HG03064 (cell line): ENCODE measurements at regions not wholly inside any gene's neighbourhood (a gene's known extent, or its start where the extent isn't known, plus 50 kb on each side); places are given as distances from the start of the nearest gene placed in this dataset.
"Not testable (repeated sequence)": the region's sequence is repeated elsewhere in the genome, so short reads cannot be mapped to it uniquely, and the experiment has no call there.

Experiments
- ATAC-seq: cut with Tn5 transposase; IDR thresholded peaks from one replicate; pipeline ENCODE4 v1.9.1; 2021; ENCODE audit warnings: low read depth; ENCODE audit not compliant: unreplicated experiment

DNA sequence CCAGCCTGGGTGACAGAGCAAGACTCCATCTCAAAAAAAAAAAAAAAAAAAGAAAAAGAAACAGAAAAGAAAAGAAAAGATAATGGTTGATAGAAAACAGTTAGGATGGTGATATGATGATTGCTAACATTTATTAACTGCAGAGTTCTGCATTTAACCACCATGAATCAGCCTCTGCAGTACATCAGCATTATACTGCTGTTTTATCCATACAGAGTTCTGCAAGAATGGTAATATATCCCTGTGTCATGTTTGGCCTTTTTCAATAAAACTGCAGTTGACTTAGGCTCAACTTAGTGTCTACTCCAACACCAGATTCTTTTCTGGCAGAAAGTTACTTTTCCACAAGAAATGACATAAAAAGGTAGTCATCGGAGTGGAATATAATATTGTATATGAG lies 62.6 kb downstream of the DUSP6 start:
- no peak for ATAC-seq

DNA sequence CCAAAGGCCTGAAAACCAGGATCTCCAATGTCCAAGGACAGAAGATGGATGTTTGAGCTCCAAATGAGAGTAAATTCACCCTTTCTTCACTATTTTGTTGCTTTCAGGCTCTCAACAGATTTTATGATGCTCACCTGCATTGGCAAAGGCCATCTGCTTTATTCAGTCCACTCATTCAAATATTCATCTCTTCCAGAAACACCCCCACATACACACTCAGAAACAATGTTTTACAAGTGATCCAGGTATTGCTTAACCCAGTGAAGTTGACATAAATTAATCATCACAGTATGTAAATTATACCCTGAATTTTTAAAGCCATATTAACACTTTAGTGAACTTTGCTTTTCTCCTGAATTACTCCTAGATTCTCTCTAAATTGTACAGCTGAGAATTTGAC lies 63.3 kb downstream of the DUSP6 start:
- ATAC-seq: no peak

DNA sequence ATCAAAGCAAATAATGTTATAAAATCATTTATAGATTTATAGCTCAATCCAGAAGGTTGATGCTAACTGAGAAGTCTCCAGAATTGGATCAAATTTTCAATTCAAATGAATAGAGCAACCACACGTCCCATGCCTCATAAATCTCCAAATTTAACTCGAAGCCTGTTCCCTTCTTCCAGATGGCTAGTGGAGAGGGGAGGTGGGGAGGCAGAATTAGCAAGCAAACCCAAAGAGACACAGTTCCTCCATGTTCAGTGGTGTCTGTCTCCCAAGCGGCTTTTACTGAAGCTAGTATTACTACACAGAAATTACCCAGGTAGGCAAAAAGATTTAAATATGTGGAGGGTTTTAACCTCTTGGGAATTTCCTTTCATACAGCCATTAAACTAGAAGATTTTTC lies 65.8 kb downstream of the DUSP6 start:
- ATAC-seq: no peak

DNA sequence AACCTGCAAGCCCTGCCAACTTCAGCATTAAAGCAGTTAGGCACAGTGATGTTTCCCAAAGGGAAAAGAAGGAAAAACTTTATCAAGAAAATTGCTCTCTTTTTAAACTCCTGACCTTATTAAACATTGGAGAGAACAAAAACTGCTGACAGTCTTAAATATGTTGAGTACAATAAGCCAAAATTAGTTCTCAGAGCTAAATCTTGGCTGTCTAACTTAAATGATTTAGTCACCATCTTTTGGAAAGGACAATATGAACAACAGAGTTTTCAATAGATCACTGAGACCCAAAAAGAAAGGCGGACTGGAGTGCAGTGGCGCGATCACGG lies 70.8 kb downstream of the DUSP6 start:
- ATAC-seq: no peak

DNA sequence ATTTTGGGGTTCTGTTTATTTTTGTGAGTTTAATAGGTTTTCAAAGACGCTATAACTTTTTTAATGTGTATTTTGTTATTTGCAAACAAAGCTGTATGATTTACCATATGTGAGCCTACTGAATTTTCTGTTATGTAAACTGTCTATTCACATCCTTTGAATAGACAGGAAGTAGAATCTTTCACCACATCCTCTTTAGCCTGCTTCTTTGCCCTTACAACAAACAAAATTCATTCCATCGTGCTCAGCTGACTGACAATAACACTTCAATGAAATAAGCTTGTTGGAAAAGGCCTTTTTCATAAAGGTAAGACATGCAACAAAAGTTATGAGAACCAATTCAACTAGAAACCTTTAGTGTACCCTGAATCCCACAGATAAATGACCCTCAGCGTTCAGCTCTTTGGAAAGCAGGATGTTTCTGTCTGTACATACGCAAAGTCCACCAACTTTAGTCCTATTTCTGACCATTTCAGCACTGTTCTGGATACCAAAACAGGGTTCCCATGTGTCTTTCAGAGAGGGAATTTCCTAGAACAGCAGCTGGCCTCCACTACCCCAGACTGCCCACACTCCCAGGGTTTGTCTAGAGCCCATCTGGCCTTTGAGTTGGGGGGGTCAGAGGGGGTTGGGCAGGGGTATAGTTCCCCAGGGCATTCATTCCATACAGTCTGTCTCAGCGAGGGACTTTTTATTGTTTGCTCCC lies 71.3 kb downstream of the DUSP6 start:
- no peak for ATAC-seq

DNA sequence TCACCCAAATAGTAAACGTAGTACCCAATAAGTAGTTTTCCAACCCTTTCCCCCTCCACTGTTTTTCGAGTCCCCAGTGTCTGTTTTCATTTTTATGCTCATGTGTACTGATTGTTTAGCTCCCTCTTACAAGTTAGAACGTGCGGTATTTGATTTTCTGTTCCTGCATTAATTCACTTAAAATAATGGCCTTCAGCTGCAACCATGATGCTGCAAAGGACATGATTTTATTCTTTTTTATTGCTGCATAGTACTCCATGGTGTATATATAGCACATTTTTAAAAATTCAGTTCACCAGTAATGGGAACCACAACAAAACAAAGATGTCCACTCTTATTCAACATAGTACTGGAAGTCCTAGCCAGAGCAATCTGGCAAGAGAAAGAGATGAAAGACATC lies 72.8 kb downstream of the DUSP6 start:
- no peak for ATAC-seq

DNA sequence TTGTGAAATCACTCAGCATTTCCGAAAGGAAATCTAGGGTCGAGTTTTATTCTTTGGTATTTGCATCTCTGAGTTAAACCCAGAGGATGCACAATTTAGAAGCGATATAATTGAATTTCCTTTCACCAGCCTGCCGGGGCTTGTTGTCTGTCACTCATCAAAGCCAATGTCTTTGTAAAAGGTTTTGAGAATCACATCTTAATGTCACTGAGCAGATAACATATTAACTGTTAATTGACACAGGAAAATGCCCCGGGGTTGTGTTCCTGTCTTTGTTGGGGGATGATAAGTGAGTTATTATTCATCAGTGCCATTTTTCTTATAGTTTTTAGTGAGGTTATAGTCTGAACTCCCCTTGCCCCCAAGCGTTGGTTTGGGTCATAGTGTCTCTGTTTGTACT lies 73.4 kb downstream of the DUSP6 start:
- no peak for ATAC-seq

DNA sequence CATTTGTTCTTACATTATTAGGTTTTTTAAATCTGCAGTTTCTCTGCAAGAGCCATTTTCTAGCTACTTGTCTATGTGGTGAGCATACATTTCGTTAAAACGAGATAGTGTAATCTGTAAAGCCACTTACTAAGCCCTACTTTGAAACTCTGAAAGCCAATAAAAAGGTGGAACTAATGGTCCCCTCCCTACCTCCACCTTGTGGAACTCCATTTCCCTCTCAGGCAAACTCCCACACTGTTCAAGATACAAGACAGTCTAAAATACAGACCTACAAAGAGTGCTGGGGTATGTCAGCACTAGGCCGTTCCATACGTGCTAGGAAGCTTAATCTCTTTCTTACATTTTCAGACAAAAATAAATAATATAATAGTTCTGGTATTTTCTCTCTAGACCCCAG lies 74.1 kb downstream of the DUSP6 start:
- no peak for ATAC-seq

DNA sequence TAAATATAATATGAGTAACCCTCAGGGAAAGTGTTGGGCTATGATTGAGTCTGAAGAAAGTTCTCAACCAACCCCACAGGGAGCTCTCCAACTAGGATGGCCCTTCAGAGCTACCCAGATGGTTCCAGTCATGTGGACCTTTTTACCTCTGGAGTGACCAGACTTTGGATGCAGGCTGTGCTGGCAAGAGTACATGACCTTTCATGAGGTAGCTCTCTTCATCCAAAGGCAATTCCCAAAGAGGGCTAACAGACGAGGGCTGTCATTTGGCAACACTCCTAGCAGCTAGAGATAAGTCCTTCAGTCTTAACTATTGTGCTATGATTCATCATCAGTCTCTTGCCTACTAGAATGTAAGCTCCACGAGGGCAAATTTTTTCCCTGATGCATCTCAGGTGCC lies 75.4 kb downstream of the DUSP6 start:
- no peak for ATAC-seq

DNA sequence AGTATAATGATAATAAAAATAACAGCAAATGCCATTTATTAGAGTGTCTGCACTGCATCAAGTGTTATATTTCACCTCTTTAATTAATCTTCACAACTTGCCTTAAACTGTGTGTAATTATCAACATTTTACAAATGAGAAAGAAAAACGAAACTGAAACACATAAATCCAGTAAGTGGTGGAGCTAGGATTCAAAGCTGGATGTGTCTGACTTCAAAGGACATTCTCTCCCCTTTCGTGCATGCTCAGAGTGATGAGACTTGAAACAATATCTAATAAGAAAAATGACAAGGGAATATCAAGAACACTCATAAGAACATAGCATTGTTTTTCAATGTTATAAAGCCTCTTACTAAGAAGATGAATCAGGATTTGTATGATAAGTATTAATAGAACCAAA lies 78.8 kb downstream of the DUSP6 start:
- ATAC-seq: no peak

DNA sequence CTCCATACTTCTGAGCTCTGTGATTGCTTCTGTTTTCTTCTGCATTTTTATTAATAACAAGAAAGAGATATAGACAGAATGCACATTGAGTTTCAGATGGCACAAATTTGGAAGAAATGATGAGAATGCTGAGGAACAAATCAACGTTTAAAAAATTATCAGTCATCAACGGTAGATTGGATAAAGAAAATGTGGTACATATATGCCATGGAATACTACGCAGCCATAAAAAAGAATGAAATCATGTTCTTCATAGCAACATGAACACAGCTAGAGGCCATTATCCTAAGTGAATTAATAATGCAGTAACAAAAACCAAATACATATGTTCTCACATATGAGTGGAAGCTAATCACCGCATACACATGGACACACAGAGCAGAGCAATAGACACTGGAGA lies 81.8 kb downstream of the DUSP6 start:
- ATAC-seq: no peak

DNA sequence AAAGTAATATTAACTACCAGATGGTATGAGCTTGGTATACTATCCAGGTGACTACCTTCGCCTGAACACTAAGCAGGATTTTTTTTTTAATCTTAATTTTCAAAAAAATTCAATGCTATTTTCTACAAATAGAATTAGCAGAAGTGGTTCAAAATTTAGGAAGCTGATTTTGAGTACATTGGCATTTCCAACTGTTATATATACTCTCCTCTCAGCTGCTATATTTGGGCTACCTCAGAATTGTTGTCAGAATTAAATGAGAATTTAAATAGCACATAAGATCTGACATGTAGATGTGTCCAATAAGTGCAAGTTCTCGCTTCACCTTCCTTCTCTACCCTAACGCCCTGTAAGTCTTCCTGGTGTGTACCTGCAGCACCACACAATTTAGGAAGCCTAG lies 83.1 kb downstream of the DUSP6 start:
- no peak for ATAC-seq

DNA sequence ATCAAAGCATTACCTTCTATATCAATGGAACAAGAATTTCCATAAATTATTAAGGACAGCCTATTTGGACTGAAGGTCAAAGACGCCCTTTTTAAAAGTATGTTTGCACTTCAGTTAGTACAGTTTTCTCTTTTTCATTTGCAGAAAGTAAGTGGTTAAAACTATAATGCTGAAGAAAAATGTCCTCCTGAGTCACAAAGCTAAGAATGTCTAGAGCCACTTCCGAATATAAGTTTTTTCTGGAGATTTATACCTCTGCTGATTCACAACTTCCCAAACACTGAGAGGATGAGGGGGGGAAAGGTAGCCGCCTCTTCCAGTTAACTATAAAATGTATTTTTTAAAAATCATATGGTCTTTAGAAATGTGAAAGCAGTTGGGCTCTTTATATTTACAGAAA lies 84.9 kb downstream of the DUSP6 start:
- ATAC-seq: no peak

DNA sequence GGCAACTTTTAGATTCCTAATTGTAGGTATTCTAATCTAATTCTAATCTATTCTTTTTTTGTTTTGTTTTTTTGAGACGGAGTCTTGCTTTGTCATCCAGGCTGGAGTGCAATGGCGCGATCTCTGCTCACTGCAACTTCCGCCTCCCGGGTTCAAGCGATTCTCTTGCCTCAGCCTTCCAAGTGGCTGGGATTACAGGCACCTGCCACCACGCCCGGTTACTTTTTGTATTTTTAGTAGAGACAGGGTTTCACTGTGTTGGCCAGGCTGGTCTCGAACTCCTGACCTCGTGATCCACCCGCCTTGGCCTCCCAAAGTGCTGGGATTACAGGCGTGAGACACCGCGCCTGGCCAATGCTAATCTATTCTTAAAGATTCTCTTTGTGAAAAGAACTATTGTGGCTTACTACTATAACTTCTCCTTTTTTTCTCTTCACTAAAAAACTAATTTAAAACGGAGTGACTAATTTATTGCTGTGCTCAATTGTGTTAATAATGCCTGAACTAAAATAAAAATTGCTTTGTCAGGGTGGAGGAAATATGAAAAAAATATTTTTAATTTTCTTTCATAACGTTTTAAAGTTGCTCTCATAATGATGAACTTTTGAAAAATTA lies 85.6 kb downstream of the DUSP6 start:
- ATAC-seq: not testable (repeated sequence)

DNA sequence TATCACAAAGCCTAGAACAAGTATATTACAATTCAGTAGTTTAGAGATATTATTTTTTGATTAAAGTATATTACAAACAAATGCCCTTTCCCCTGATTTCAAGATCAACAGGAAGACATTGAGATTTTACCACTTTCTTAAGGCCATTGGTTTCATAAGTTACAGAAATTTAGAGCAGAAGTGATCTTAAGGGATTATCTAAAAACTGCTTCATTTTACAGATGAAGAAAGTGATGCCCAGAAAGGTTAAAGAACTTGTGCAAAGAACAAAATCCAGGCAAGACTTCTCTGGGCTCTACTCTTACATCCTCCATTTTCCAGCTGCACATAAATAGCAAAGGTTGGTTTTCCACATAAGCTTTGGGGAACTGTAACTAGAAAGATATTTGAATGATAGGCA lies 87.5 kb downstream of the DUSP6 start:
- ATAC-seq: no peak

DNA sequence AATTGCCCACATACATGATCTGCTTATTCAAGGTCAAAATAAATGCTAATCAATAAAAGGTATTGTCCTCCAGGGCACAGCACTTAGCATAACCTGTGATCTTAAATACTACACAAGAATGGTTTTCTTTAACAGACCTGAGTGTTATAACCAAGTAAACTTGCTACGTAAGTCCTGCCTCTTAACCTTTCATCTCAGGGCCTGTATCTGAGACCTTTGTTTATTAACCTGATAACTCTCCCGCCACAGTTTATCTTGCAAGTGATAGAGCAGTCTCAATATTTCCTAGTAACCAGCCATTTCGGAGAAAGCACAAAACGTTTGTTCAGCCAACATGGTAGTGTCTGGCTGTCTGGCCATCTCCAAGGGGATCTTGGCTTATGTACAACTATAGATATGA lies 88.4 kb downstream of the DUSP6 start:
- ATAC-seq: no peak

DNA sequence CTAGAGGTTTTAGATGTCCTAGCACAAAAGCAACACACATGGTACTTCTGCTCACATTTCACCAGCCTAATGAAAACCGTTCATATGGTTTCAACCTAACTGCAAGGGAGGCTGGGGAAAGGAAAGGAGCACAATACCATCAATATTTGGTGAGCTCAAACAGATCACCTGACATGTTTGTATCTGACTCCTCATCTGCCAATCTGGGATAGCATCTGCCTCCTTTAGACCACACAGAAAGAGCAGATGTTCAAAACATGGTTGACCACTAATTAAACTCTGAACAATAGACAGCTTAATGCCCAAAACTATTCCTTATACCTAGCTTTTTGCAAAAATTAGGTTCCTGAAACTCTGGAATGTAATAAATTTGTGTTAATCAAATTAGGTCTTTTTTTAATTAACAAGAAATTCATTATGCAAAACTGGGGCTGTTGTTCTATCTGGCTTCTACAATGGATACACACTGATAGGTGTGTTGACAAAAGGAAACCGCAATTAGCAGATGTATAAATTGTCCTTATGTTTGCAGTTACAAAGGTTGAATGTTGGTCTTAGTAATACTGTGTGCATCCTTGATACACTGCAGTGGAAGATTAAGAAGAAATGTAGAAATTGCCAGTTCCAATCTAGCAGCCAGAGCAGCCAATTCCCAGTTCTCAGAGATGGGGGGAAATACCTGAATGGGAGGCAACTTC lies 89.3 kb downstream of the DUSP6 start:
- no peak for ATAC-seq

DNA sequence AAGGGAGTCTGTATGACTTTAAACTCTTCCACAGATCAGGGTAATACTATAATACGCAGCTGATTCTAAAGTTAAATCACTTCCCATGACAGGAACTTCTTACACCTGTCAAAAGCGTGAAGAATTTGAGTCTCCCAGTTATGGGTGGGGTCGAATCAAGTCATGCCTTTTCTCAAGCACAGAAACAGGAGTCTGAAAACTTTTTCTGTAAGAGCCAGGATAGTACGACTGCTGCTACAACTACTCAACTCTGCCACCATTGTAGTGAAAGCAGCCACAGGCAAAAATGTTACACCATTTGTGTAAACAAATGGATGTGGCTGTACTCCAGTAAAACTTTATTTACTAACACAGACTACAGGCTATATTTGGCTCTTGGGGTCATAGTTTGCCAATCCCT lies 90.3 kb downstream of the DUSP6 start:
- ATAC-seq: no peak

DNA sequence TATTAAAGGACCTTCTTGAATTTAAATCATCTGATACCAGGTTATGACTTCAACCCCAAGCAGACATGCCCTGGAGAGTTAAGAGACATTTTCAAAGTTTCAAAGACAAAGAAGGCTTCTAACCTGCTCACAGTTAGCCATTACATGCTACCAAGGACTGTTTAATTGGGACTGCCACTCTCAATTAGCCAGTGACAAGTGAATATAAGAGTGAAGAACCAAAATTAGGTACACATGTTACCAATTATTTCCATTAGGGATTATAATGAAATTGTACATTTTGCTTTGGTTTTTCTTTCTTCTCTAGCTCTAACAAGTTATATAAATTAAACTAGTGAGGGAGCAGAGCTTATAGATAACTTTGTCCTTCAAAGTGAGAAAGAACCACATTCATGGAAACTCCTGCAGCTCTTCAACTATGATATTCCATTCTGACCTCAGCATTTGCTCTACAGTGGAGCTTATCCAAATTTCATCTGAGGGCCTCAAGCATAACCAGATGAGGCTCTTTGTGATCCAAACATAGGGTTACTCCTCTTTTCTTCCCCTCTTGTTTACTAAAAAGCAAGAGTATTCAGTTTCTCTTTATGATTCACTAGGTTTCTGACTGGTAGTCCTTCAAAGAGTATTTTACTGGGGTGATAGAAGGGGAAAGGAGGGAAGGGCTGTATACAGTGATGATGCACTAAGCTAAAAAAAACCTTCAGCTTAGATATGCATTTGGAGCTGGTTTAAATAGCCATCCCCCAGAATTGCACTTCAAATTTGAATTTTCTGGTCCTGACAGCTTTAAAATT lies 91.3 kb downstream of the DUSP6 start:
- ATAC-seq: no peak

DNA sequence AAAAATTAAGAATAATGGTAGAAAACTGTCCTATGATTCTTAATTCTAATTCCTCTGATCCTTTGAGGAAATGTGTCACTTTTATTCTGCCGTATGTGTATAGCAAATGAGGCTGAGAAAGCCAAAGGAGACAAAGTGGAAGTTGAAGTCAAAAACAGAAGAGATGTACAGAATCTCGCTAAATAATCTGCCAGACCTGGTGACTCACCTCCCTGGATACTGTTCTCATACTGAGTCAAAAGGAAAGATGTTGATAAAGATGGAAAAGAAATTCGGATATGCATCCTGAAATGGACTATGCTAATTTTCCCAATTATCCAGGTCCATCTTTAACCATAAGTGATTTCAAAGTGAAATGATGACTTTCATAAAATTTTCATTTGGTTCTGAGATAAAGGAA lies 92.5 kb downstream of the DUSP6 start:
- ATAC-seq: no peak

DNA sequence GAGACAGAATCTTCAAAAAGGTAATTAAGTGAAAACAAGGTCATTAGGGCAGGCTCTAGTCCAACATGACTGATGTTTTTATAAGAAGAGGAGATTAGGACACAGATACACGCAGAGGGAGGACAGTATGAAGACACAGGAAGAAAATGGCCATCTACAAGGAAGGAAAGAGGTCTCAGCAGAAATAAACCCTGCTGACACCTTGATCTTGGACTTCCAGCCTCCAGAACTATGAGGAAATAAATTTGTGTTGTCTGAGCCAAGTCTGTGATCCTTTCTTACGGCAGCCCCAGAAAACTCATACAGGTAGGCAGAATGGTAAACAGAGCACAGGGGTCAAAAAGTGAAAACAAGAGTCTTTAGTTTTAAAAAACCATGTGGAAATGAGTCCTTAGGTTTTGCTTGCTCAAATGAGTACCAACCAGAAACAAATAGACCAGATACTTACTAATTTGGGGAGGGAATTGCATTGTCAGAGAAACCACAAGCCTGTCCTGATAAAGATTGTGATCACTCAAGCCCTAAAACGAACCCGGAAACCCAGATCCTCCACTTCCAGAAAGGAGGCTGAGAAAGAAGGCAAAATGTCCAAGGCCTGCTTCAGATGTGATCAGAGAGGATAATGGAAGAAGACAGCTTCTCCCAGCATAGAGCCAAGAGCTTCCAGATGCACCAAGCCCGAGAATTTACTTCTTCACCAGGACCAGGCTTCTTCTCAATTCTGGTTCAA lies 93.9 kb downstream of the DUSP6 start:
- ATAC-seq: no peak
